HCT116 (cell line): ENCODE measurements at regions not wholly inside any gene's neighbourhood (a gene's known extent, or its start where the extent isn't known, plus 50 kb on each side); places are given as distances from the start of the nearest gene placed in this dataset.

Experiments
- ATAC-seq: fragments of 200-7000 bp; cut with Tn5 transposase; 2 replicates; pipeline ENCODE4 v1.9.1; 2020; ENCODE audit warnings: mild to moderate bottlenecking, moderate library complexity
- BruUV-seq: library from RNA; stranded (reverse); fragments of 400-500 nt; replicated peaks from 2 replicates; lab custom pipeline; 2021; lab: Mats Ljungman, UMichigan
- CTCF ChIA-PET: fragments of 300-600 bp; sonication (Branson Sonifier 250); formaldehyde crosslinking; loops from one replicate; lab custom pipeline; 2021; ENCODE audit warnings: antibody characterized with exemption; lab: Charles Lee
- POLR2A ChIA-PET: fragments of 300-600, 350-600 bp; sonication (Branson Sonifier 250); formaldehyde crosslinking; loops from one replicate; lab custom pipeline; 2021; ENCODE audit warnings: antibody characterized with exemption; lab: Charles Lee
- RAD21 ChIA-PET, 2 experiments: fragments of 300-600 bp; sonication (Branson Sonifier 250); formaldehyde crosslinking; loops; one replicate each; lab custom pipeline; 2023; ENCODE audit warnings: low total read pairs in 2 of 2; ENCODE audit not compliant: uncharacterized antibody in 2 of 2, unreplicated experiment in 2 of 2, low non-redundant PET in 1 of 2; lab: Charles Lee
- DNase-seq: peaks from one replicate; pipeline ENCODE4 v3.0.0-alpha.2; 2010; ENCODE audit warnings: low read depth, low spot score
- H2AFZ ChIP-seq: fragments of 200-600 bp; shearing (Covaris generic), sonication (generic); 2 replicates; pipeline ENCODE4 v1.6.1; 2017; ENCODE audit warnings: low read depth, mixed run types, mixed read lengths, antibody characterized with exemption, low read length; ENCODE audit not compliant: poor library complexity, severe bottlenecking
- H3K27ac ChIP-seq: 2 replicates; pipeline ENCODE4 v1.5.1; 2012; ENCODE audit warnings: low read depth, low read length
- H3K27me3 ChIP-seq: fragments of 200-600 bp; sonication (generic); 2 replicates; pipeline ENCODE4 v1.6.1; 2016; ENCODE audit warnings: mixed run types, low read length, mixed read lengths; ENCODE audit not compliant: insufficient read depth
- H3K36me3 ChIP-seq, 2 experiments: fragments of 200-500 bp in 1 of 2; fragments of 200-600 bp in 1 of 2; sonication (Bioruptor generic) in 1 of 2; sonication (generic) in 1 of 2; 2 replicates each; pipeline versions ENCODE4 v1.5.1 to v1.6.1; 2014 to 2016; ENCODE audit warnings: low read length in 2 of 2, inconsistent platforms in 1 of 2, mixed read lengths in 1 of 2, mixed run types in 1 of 2; ENCODE audit not compliant: insufficient read depth in 2 of 2, control insufficient read depth in 1 of 2
- H3K4me1 ChIP-seq, 2 experiments: fragments of 200-600 bp in 1 of 2; sonication (generic) in 1 of 2; 2 replicates each; pipeline versions ENCODE4 v1.5.1 to v1.6.1; 2012 to 2017; ENCODE audit warnings: low read length in 2 of 2, inconsistent platforms in 1 of 2, mild to moderate bottlenecking in 1 of 2, mixed read lengths in 1 of 2, mixed run types in 1 of 2, moderate library complexity in 1 of 2; ENCODE audit not compliant: insufficient read depth in 2 of 2, control insufficient read depth in 1 of 2
- H3K4me2 ChIP-seq: fragments of 200-600 bp; sonication (generic); 2 replicates; pipeline ENCODE4 v1.6.1; 2017; ENCODE audit warnings: mixed run types, low read length, mixed read lengths
- H3K4me3 ChIP-seq, 2 experiments: fragments of 200-600 bp in 1 of 2; sonication (generic) in 1 of 2; replicated peaks in 1 of 2; 2 replicates each; pipeline ENCODE4 v1.5.1; 2011 to 2016; ENCODE audit warnings: low read length in 2 of 2, control low read depth in 1 of 2, low read depth in 1 of 2, mild to moderate bottlenecking in 1 of 2, mixed read lengths in 1 of 2, mixed run types in 1 of 2
- H3K79me2 ChIP-seq: fragments of 200-600 bp; sonication (generic); 2 replicates; pipeline ENCODE4 v1.6.1; 2017; ENCODE audit warnings: mild to moderate bottlenecking, mixed run types, low read length, moderate library complexity, mixed read lengths; ENCODE audit not compliant: insufficient read depth
- H3K9ac ChIP-seq: fragments of 200-600 bp; sonication (generic); 2 replicates; pipeline ENCODE4 v1.6.1; 2016; ENCODE audit warnings: low read length, mixed read lengths
- H3K9me2 ChIP-seq: fragments of 200-600 bp; sonication (generic), shearing (Covaris generic); 2 replicates; pipeline ENCODE4 v1.6.1; 2017; ENCODE audit warnings: mixed run types, mild to moderate bottlenecking, moderate library complexity; ENCODE audit not compliant: insufficient read depth
- H3K9me3 ChIP-seq, 2 experiments: fragments of 200-500 bp in 1 of 2; fragments of 200-600 bp in 1 of 2; sonication (Bioruptor generic) in 1 of 2; sonication (generic) in 1 of 2; 2 replicates each; pipeline ENCODE4 v1.6.1; 2014 to 2017; ENCODE audit warnings: low read length in 2 of 2, mixed read lengths in 2 of 2, inconsistent platforms in 1 of 2, low read depth in 1 of 2, mild to moderate bottlenecking in 1 of 2, mixed run types in 1 of 2, moderate library complexity in 1 of 2; ENCODE audit not compliant: control insufficient read depth in 1 of 2, insufficient read depth in 1 of 2
- H4K20me1 ChIP-seq: fragments of 200-600 bp; sonication (generic), shearing (Covaris generic); 2 replicates; pipeline ENCODE4 v1.6.1; 2017; ENCODE audit warnings: mixed run types, mild to moderate bottlenecking, moderate library complexity; ENCODE audit not compliant: insufficient read depth
- CBX3 ChIP-seq: IDR thresholded peaks from 2 replicates; pipeline ENCODE4 v1.6.1; 2012; ENCODE audit warnings: low read depth
- EZH2phosphoT487 ChIP-seq: fragments of 200-600 bp; IDR thresholded peaks from 2 replicates; pipeline ENCODE4 v1.6.1; 2018; ENCODE audit warnings: antibody characterized with exemption, borderline replicate concordance
- FOSL1 ChIP-seq: IDR thresholded peaks from 2 replicates; pipeline ENCODE4 v1.6.1; 2012; ENCODE audit warnings: low read depth
- JUND ChIP-seq: IDR thresholded peaks from 2 replicates; pipeline ENCODE4 v1.6.1; 2012
- POLR2A ChIP-seq: IDR thresholded peaks from 2 replicates; pipeline ENCODE4 v1.7.0; 2011; ENCODE audit warnings: borderline replicate concordance; ENCODE audit not compliant: insufficient read depth, insufficient read length; ENCODE audit errors: extremely low read depth
- SIN3A ChIP-seq: IDR thresholded peaks from 2 replicates; pipeline ENCODE4 v1.6.1; 2012; ENCODE audit warnings: low read depth
- SP1 ChIP-seq: IDR thresholded peaks from 2 replicates; pipeline ENCODE4 v1.6.1; 2012; ENCODE audit warnings: low read depth
- SRF ChIP-seq: IDR thresholded peaks from 2 replicates; pipeline ENCODE4 v1.6.1; 2012; ENCODE audit warnings: low read depth
- TCF7L2 ChIP-seq: IDR thresholded peaks from 2 replicates; pipeline ENCODE4 v1.7.0; 2011; ENCODE audit warnings: borderline replicate concordance, inconsistent platforms; ENCODE audit not compliant: insufficient read depth, insufficient read length; ENCODE audit errors: extremely low read depth
- ZFX ChIP-seq: fragments of 450-650 bp; IDR thresholded peaks from 2 replicates; pipeline ENCODE4 v1.6.1; 2017
- ZNF274 ChIP-seq: fragments of 200-500 bp; sonication (Bioruptor generic); IDR thresholded peaks from 2 replicates; pipeline ENCODE4 v1.6.1; 2014; ENCODE audit warnings: mild to moderate bottlenecking, low read depth, low read length, inconsistent platforms
- intact Hi-C: fragments of 100-400 bp; cut with micrococcal nuclease; formaldehyde crosslinking; loops from 2 replicates; pipeline ENCODE4 v1.10.0; 2022
- TF ChIP-seq, protein P1 (sequence below), 3 experiments: fragments of 200-600 bp in 1 of 3; sonication (generic) in 1 of 3; IDR thresholded peaks in 2 of 3; conservative IDR thresholded peaks in 1 of 3; 2 replicates each; pipeline ENCODE4 v1.5.1; 2012 to 2017; ENCODE audit warnings: low read depth in 2 of 3, low read length in 2 of 3, antibody characterized with exemption in 1 of 3, borderline replicate concordance in 1 of 3, control low read depth in 1 of 3, mild to moderate bottlenecking in 1 of 3, mixed read lengths in 1 of 3, mixed run types in 1 of 3, moderate library complexity in 1 of 3; ENCODE audit not compliant: insufficient read depth in 1 of 3
- TF ChIP-seq, protein P2 (sequence below): IDR thresholded peaks from 2 replicates; pipeline ENCODE4 v1.6.1; 2011; ENCODE audit warnings: mild to moderate bottlenecking, low read length, moderate library complexity; ENCODE audit not compliant: insufficient replicate concordance; ENCODE audit errors: extremely low read depth

DNA sequence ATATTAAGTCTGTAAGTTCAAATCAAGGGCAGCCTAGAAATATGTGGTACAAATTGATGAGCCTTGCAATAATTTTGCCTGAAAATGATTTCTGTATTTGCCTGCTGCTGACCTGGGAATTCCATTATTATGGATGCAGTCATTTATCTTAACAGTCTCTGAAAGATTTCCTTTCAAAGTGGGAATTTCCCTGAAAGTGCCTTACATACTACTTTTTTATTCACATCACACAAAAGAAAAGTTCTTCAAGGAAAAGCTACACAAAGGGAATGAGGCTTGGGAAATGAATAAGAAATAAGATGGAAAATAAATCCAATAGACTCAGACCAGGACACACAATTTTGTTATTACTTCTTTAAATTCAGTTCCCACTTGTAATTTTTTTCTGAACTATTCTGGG, 537.8 kb upstream of the PTGER4 start:
- BruUV-seq = no TSS peak
- CTCF ChIA-PET = no interaction called here
- H3K79me2 ChIP-seq = no peaks in the 10 kb centered on the region
- H3K4me3 ChIP-seq = no peak overlapping the region
- TF ChIP-seq ZFX = no peak
- TF ChIP-seq, protein P1, sequence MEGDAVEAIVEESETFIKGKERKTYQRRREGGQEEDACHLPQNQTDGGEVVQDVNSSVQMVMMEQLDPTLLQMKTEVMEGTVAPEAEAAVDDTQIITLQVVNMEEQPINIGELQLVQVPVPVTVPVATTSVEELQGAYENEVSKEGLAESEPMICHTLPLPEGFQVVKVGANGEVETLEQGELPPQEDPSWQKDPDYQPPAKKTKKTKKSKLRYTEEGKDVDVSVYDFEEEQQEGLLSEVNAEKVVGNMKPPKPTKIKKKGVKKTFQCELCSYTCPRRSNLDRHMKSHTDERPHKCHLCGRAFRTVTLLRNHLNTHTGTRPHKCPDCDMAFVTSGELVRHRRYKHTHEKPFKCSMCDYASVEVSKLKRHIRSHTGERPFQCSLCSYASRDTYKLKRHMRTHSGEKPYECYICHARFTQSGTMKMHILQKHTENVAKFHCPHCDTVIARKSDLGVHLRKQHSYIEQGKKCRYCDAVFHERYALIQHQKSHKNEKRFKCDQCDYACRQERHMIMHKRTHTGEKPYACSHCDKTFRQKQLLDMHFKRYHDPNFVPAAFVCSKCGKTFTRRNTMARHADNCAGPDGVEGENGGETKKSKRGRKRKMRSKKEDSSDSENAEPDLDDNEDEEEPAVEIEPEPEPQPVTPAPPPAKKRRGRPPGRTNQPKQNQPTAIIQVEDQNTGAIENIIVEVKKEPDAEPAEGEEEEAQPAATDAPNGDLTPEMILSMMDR (IDR thresholded peaks at IDR 0.05 in 2 of 3, conservative IDR thresholded peaks at IDR 0.05 in 1 of 3; ENCODE audit: borderline replicate concordance in 1 of 3, insufficient read depth in 1 of 3, low read depth in 2 of 3, low read length in 2 of 3) = no peak
- TF ChIP-seq TCF7L2 = no peak
- TF ChIP-seq EZH2phosphoT487 = no peak
- no peak for TF ChIP-seq ZNF274
- no peak for TF ChIP-seq SIN3A
- TF ChIP-seq CBX3 = no peak
- no peak for TF ChIP-seq FOSL1
- TF ChIP-seq, protein P2, sequence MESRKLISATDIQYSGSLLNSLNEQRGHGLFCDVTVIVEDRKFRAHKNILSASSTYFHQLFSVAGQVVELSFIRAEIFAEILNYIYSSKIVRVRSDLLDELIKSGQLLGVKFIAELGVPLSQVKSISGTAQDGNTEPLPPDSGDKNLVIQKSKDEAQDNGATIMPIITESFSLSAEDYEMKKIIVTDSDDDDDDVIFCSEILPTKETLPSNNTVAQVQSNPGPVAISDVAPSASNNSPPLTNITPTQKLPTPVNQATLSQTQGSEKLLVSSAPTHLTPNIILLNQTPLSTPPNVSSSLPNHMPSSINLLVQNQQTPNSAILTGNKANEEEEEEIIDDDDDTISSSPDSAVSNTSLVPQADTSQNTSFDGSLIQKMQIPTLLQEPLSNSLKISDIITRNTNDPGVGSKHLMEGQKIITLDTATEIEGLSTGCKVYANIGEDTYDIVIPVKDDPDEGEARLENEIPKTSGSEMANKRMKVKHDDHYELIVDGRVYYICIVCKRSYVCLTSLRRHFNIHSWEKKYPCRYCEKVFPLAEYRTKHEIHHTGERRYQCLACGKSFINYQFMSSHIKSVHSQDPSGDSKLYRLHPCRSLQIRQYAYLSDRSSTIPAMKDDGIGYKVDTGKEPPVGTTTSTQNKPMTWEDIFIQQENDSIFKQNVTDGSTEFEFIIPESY = no peak
- TF ChIP-seq JUND = no peak
- no peak for TF ChIP-seq SRF
- no peak for TF ChIP-seq POLR2A
- no peak for TF ChIP-seq SP1
- no peak overlapping the region for H3K9ac ChIP-seq
- DNase-seq (no peak), ATAC-seq (no peak)
- H3K36me3 ChIP-seq = no peaks in the 10 kb centered on the region
- no peaks in the 10 kb centered on the region for H3K9me3 ChIP-seq
- no peak overlapping the region for H3K27ac ChIP-seq
- no peaks in the 10 kb centered on the region for H3K9me2 ChIP-seq
- H2AFZ ChIP-seq = no peak overlapping the region
- intact Hi-C loops = no loop called here
- H3K27me3 ChIP-seq = no peaks in the 10 kb centered on the region
- H3K4me1 ChIP-seq = no peaks in the 10 kb centered on the region
- RAD21 ChIA-PET = no interaction called here
- no peaks in the 10 kb centered on the region for H4K20me1 ChIP-seq
- POLR2A ChIA-PET = no interaction called here
- no peak overlapping the region for H3K4me2 ChIP-seq
